ENCODE measurements at regions not wholly inside any gene's neighbourhood (a gene's known extent, or its start where the extent isn't known, plus 50 kb on each side); places are given as distances from the start of the nearest gene placed in this dataset.

DNA sequence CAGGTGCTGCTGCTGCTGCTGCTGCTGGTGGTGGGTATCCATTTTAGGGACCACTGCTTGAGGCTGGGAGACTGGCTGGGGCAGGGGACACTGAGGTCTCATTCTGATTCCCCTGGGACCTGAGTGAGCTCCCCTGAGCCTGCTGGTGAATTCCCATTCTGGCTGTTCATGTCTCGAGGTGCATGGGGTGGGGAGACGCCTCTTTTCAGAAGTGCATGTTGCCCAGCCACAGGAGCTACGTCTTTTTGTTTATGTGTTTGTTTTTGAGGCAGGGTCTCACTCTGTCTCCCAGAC, 133.4 kb downstream of the RHOU start:
- TF ChIP-seq, protein P1, sequence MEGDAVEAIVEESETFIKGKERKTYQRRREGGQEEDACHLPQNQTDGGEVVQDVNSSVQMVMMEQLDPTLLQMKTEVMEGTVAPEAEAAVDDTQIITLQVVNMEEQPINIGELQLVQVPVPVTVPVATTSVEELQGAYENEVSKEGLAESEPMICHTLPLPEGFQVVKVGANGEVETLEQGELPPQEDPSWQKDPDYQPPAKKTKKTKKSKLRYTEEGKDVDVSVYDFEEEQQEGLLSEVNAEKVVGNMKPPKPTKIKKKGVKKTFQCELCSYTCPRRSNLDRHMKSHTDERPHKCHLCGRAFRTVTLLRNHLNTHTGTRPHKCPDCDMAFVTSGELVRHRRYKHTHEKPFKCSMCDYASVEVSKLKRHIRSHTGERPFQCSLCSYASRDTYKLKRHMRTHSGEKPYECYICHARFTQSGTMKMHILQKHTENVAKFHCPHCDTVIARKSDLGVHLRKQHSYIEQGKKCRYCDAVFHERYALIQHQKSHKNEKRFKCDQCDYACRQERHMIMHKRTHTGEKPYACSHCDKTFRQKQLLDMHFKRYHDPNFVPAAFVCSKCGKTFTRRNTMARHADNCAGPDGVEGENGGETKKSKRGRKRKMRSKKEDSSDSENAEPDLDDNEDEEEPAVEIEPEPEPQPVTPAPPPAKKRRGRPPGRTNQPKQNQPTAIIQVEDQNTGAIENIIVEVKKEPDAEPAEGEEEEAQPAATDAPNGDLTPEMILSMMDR (IDR thresholded peaks at IDR 0.05), result no peak
- TF ChIP-seq POLR2A (IDR thresholded peaks at IDR 0.05), result no peak
